HCT116 (cell line): ENCODE measurements at regions not wholly inside any gene's neighbourhood (a gene's known extent, or its start where the extent isn't known, plus 50 kb on each side); places are given as distances from the start of the nearest gene placed in this dataset.

ENCODE experiments used
- ATAC-seq: fragments of 200-7000 bp; cut with Tn5 transposase; 2 replicates; pipeline ENCODE4 v1.9.1; 2020; ENCODE audit warnings: mild to moderate bottlenecking, moderate library complexity
- BruUV-seq: library from RNA; stranded (reverse); fragments of 400-500 nt; replicated peaks from 2 replicates; lab custom pipeline; 2021; lab: Mats Ljungman, UMichigan
- CTCF ChIA-PET: fragments of 300-600 bp; sonication (Branson Sonifier 250); formaldehyde crosslinking; loops from one replicate; lab custom pipeline; 2021; ENCODE audit warnings: antibody characterized with exemption; lab: Charles Lee
- POLR2A ChIA-PET: fragments of 300-600, 350-600 bp; sonication (Branson Sonifier 250); formaldehyde crosslinking; loops from one replicate; lab custom pipeline; 2021; ENCODE audit warnings: antibody characterized with exemption; lab: Charles Lee
- RAD21 ChIA-PET, 2 experiments: fragments of 300-600 bp; sonication (Branson Sonifier 250); formaldehyde crosslinking; loops; one replicate each; lab custom pipeline; 2023; ENCODE audit warnings: low total read pairs in 2 of 2; ENCODE audit not compliant: uncharacterized antibody in 2 of 2, unreplicated experiment in 2 of 2, low non-redundant PET in 1 of 2; lab: Charles Lee
- DNase-seq: peaks from one replicate; pipeline ENCODE4 v3.0.0-alpha.2; 2010; ENCODE audit warnings: low read depth, low spot score
- H2AFZ ChIP-seq: fragments of 200-600 bp; shearing (Covaris generic), sonication (generic); 2 replicates; pipeline ENCODE4 v1.6.1; 2017; ENCODE audit warnings: low read depth, mixed run types, mixed read lengths, antibody characterized with exemption, low read length; ENCODE audit not compliant: poor library complexity, severe bottlenecking
- H3K27ac ChIP-seq: 2 replicates; pipeline ENCODE4 v1.5.1; 2012; ENCODE audit warnings: low read depth, low read length
- H3K27me3 ChIP-seq: fragments of 200-600 bp; sonication (generic); 2 replicates; pipeline ENCODE4 v1.6.1; 2016; ENCODE audit warnings: mixed run types, low read length, mixed read lengths; ENCODE audit not compliant: insufficient read depth
- H3K36me3 ChIP-seq, 2 experiments: fragments of 200-500 bp in 1 of 2; fragments of 200-600 bp in 1 of 2; sonication (Bioruptor generic) in 1 of 2; sonication (generic) in 1 of 2; 2 replicates each; pipeline versions ENCODE4 v1.5.1 to v1.6.1; 2014 to 2016; ENCODE audit warnings: low read length in 2 of 2, inconsistent platforms in 1 of 2, mixed read lengths in 1 of 2, mixed run types in 1 of 2; ENCODE audit not compliant: insufficient read depth in 2 of 2, control insufficient read depth in 1 of 2
- H3K4me1 ChIP-seq, 2 experiments: fragments of 200-600 bp in 1 of 2; sonication (generic) in 1 of 2; 2 replicates each; pipeline versions ENCODE4 v1.5.1 to v1.6.1; 2012 to 2017; ENCODE audit warnings: low read length in 2 of 2, inconsistent platforms in 1 of 2, mild to moderate bottlenecking in 1 of 2, mixed read lengths in 1 of 2, mixed run types in 1 of 2, moderate library complexity in 1 of 2; ENCODE audit not compliant: insufficient read depth in 2 of 2, control insufficient read depth in 1 of 2
- H3K4me2 ChIP-seq: fragments of 200-600 bp; sonication (generic); 2 replicates; pipeline ENCODE4 v1.6.1; 2017; ENCODE audit warnings: mixed run types, low read length, mixed read lengths
- H3K4me3 ChIP-seq, 2 experiments: fragments of 200-600 bp in 1 of 2; sonication (generic) in 1 of 2; replicated peaks in 1 of 2; 2 replicates each; pipeline ENCODE4 v1.5.1; 2011 to 2016; ENCODE audit warnings: low read length in 2 of 2, control low read depth in 1 of 2, low read depth in 1 of 2, mild to moderate bottlenecking in 1 of 2, mixed read lengths in 1 of 2, mixed run types in 1 of 2
- H3K79me2 ChIP-seq: fragments of 200-600 bp; sonication (generic); 2 replicates; pipeline ENCODE4 v1.6.1; 2017; ENCODE audit warnings: mild to moderate bottlenecking, mixed run types, low read length, moderate library complexity, mixed read lengths; ENCODE audit not compliant: insufficient read depth
- H3K9ac ChIP-seq: fragments of 200-600 bp; sonication (generic); 2 replicates; pipeline ENCODE4 v1.6.1; 2016; ENCODE audit warnings: low read length, mixed read lengths
- H3K9me2 ChIP-seq: fragments of 200-600 bp; sonication (generic), shearing (Covaris generic); 2 replicates; pipeline ENCODE4 v1.6.1; 2017; ENCODE audit warnings: mixed run types, mild to moderate bottlenecking, moderate library complexity; ENCODE audit not compliant: insufficient read depth
- H3K9me3 ChIP-seq, 2 experiments: fragments of 200-500 bp in 1 of 2; fragments of 200-600 bp in 1 of 2; sonication (Bioruptor generic) in 1 of 2; sonication (generic) in 1 of 2; 2 replicates each; pipeline ENCODE4 v1.6.1; 2014 to 2017; ENCODE audit warnings: low read length in 2 of 2, mixed read lengths in 2 of 2, inconsistent platforms in 1 of 2, low read depth in 1 of 2, mild to moderate bottlenecking in 1 of 2, mixed run types in 1 of 2, moderate library complexity in 1 of 2; ENCODE audit not compliant: control insufficient read depth in 1 of 2, insufficient read depth in 1 of 2
- H4K20me1 ChIP-seq: fragments of 200-600 bp; sonication (generic), shearing (Covaris generic); 2 replicates; pipeline ENCODE4 v1.6.1; 2017; ENCODE audit warnings: mixed run types, mild to moderate bottlenecking, moderate library complexity; ENCODE audit not compliant: insufficient read depth
- CBX3 ChIP-seq: IDR thresholded peaks from 2 replicates; pipeline ENCODE4 v1.6.1; 2012; ENCODE audit warnings: low read depth
- EGR1 ChIP-seq: IDR thresholded peaks from 2 replicates; pipeline ENCODE4 v1.6.1; 2012; ENCODE audit warnings: low read depth
- ELF1 ChIP-seq: IDR thresholded peaks from 2 replicates; pipeline ENCODE4 v1.6.1; 2012; ENCODE audit warnings: low read depth, borderline replicate concordance
- EZH2 ChIP-seq: fragments of 200-600 bp; sonication (generic); IDR thresholded peaks from 2 replicates; pipeline ENCODE4 v1.6.1; 2017; ENCODE audit warnings: antibody characterized with exemption, mixed run types
- EZH2phosphoT487 ChIP-seq: fragments of 200-600 bp; IDR thresholded peaks from 2 replicates; pipeline ENCODE4 v1.6.1; 2018; ENCODE audit warnings: antibody characterized with exemption, borderline replicate concordance
- FOSL1 ChIP-seq: IDR thresholded peaks from 2 replicates; pipeline ENCODE4 v1.6.1; 2012; ENCODE audit warnings: low read depth
- JUND ChIP-seq: IDR thresholded peaks from 2 replicates; pipeline ENCODE4 v1.6.1; 2012
- POLR2A ChIP-seq: IDR thresholded peaks from 2 replicates; pipeline ENCODE4 v1.7.0; 2011; ENCODE audit warnings: borderline replicate concordance; ENCODE audit not compliant: insufficient read depth, insufficient read length; ENCODE audit errors: extremely low read depth
- POLR2AphosphoS5 ChIP-seq: IDR thresholded peaks from 2 replicates; pipeline ENCODE4 v1.6.1; 2011; ENCODE audit warnings: mild to moderate bottlenecking, low read depth, low read length, moderate library complexity
- RAD21 ChIP-seq: IDR thresholded peaks from 2 replicates; pipeline ENCODE4 v1.6.1; 2012; ENCODE audit warnings: low read depth, mild to moderate bottlenecking
- SIN3A ChIP-seq: IDR thresholded peaks from 2 replicates; pipeline ENCODE4 v1.6.1; 2012; ENCODE audit warnings: low read depth
- SP1 ChIP-seq: IDR thresholded peaks from 2 replicates; pipeline ENCODE4 v1.6.1; 2012; ENCODE audit warnings: low read depth
- TCF7L2 ChIP-seq: IDR thresholded peaks from 2 replicates; pipeline ENCODE4 v1.7.0; 2011; ENCODE audit warnings: borderline replicate concordance, inconsistent platforms; ENCODE audit not compliant: insufficient read depth, insufficient read length; ENCODE audit errors: extremely low read depth
- YY1 ChIP-seq: IDR thresholded peaks from 2 replicates; pipeline ENCODE4 v1.6.1; 2011; ENCODE audit warnings: low read length, low read depth, moderate library complexity, mild to moderate bottlenecking; ENCODE audit not compliant: insufficient replicate concordance; ENCODE audit errors: extremely low read depth
- ZFX ChIP-seq: fragments of 450-650 bp; IDR thresholded peaks from 2 replicates; pipeline ENCODE4 v1.6.1; 2017
- intact Hi-C: fragments of 100-400 bp; cut with micrococcal nuclease; formaldehyde crosslinking; loops from 2 replicates; pipeline ENCODE4 v1.10.0; 2022
- TF ChIP-seq, protein P1 (sequence below): IDR thresholded peaks from 2 replicates; pipeline ENCODE4 v1.6.1; 2012
- TF ChIP-seq, protein P2 (sequence below), 3 experiments: fragments of 200-600 bp in 1 of 3; sonication (generic) in 1 of 3; IDR thresholded peaks in 2 of 3; conservative IDR thresholded peaks in 1 of 3; 2 replicates each; pipeline ENCODE4 v1.5.1; 2012 to 2017; ENCODE audit warnings: low read depth in 2 of 3, low read length in 2 of 3, antibody characterized with exemption in 1 of 3, borderline replicate concordance in 1 of 3, control low read depth in 1 of 3, mild to moderate bottlenecking in 1 of 3, mixed read lengths in 1 of 3, mixed run types in 1 of 3, moderate library complexity in 1 of 3; ENCODE audit not compliant: insufficient read depth in 1 of 3
- TF ChIP-seq, protein P3 (sequence below): IDR thresholded peaks from 2 replicates; pipeline ENCODE4 v1.6.1; 2011; ENCODE audit warnings: mild to moderate bottlenecking, low read length, moderate library complexity; ENCODE audit not compliant: insufficient replicate concordance; ENCODE audit errors: extremely low read depth
- TF ChIP-seq, protein P4 (sequence below): IDR thresholded peaks from 2 replicates; pipeline ENCODE4 v1.6.1; 2012

DNA sequence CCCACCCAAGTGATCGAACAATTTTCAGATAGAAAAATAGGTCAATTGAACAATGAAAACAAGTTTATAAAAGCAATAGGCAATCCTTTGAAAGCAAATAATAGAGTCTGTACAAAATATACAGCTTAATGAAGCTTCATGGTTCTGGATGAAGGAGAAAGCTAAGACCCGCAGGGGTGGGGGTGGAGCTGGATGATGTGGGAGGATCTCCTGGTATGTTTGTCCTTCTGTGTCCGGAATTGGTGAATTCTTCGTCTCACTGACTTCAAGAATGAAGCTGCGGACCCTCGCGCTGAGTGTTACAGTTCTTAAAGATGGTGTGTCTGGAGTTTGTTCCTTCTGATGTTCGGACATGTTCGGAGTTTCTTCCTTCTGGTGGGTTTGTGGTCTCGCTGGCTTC lies 149.9 kb downstream of the NXNL2 start:
- no peak overlapping the region for H3K4me3 ChIP-seq
- H4K20me1 ChIP-seq = no peaks in the 10 kb centered on the region
- CTCF ChIA-PET = no interaction called here
- intact Hi-C loops = no loop called here
- RAD21 ChIA-PET = no interaction called here
- DNase-seq (no peak), ATAC-seq (no peak)
- no TSS peak for BruUV-seq
- no peaks in the 10 kb centered on the region for H3K4me1 ChIP-seq
- 0 out of 4 replicates have a peak, but pooled peaks cover 0 to 2% of the 10 kb centered on the region in 2 experiments for H3K9me3 ChIP-seq
- H3K36me3 ChIP-seq = no peaks in the 10 kb centered on the region
- POLR2A ChIA-PET = no interaction called here
- TF ChIP-seq, protein P1, sequence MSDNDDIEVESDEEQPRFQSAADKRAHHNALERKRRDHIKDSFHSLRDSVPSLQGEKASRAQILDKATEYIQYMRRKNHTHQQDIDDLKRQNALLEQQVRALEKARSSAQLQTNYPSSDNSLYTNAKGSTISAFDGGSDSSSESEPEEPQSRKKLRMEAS = no peak
- no peak for TF ChIP-seq FOSL1
- no peak for TF ChIP-seq POLR2AphosphoS5
- TF ChIP-seq TCF7L2 = no peak
- TF ChIP-seq EZH2phosphoT487 = no peak
- TF ChIP-seq, protein P2, sequence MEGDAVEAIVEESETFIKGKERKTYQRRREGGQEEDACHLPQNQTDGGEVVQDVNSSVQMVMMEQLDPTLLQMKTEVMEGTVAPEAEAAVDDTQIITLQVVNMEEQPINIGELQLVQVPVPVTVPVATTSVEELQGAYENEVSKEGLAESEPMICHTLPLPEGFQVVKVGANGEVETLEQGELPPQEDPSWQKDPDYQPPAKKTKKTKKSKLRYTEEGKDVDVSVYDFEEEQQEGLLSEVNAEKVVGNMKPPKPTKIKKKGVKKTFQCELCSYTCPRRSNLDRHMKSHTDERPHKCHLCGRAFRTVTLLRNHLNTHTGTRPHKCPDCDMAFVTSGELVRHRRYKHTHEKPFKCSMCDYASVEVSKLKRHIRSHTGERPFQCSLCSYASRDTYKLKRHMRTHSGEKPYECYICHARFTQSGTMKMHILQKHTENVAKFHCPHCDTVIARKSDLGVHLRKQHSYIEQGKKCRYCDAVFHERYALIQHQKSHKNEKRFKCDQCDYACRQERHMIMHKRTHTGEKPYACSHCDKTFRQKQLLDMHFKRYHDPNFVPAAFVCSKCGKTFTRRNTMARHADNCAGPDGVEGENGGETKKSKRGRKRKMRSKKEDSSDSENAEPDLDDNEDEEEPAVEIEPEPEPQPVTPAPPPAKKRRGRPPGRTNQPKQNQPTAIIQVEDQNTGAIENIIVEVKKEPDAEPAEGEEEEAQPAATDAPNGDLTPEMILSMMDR (IDR thresholded peaks at IDR 0.05 in 2 of 3, conservative IDR thresholded peaks at IDR 0.05 in 1 of 3; ENCODE audit: borderline replicate concordance in 1 of 3, insufficient read depth in 1 of 3, low read depth in 2 of 3, low read length in 2 of 3) = no peak
- no peak for TF ChIP-seq ELF1
- no peak for TF ChIP-seq JUND
- TF ChIP-seq RAD21 = no peak
- no peak for TF ChIP-seq CBX3
- TF ChIP-seq, protein P3, sequence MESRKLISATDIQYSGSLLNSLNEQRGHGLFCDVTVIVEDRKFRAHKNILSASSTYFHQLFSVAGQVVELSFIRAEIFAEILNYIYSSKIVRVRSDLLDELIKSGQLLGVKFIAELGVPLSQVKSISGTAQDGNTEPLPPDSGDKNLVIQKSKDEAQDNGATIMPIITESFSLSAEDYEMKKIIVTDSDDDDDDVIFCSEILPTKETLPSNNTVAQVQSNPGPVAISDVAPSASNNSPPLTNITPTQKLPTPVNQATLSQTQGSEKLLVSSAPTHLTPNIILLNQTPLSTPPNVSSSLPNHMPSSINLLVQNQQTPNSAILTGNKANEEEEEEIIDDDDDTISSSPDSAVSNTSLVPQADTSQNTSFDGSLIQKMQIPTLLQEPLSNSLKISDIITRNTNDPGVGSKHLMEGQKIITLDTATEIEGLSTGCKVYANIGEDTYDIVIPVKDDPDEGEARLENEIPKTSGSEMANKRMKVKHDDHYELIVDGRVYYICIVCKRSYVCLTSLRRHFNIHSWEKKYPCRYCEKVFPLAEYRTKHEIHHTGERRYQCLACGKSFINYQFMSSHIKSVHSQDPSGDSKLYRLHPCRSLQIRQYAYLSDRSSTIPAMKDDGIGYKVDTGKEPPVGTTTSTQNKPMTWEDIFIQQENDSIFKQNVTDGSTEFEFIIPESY = no peak
- no peak for TF ChIP-seq SP1
- TF ChIP-seq POLR2A = no peak
- TF ChIP-seq ZFX = no peak
- TF ChIP-seq YY1 = no peak
- TF ChIP-seq EGR1 = no peak
- no peak for TF ChIP-seq SIN3A
- no peak for TF ChIP-seq EZH2
- TF ChIP-seq, protein P4, sequence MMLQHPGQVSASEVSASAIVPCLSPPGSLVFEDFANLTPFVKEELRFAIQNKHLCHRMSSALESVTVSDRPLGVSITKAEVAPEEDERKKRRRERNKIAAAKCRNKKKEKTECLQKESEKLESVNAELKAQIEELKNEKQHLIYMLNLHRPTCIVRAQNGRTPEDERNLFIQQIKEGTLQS = no peak
- no peaks in the 10 kb centered on the region for H3K27me3 ChIP-seq
- no peak overlapping the region for H3K27ac ChIP-seq
- H3K4me2 ChIP-seq = no peak overlapping the region
- no peaks in the 10 kb centered on the region for H3K79me2 ChIP-seq
- H2AFZ ChIP-seq = no peak overlapping the region
- H3K9me2 ChIP-seq = no peaks in the 10 kb centered on the region
- H3K9ac ChIP-seq = no peak overlapping the region
